GM19328 (cell line): ENCODE measurements at regions not wholly inside any gene's neighbourhood (a gene's known extent, or its start where the extent isn't known, plus 50 kb on each side); places are given as distances from the start of the nearest gene placed in this dataset.
"Not testable (repeated sequence)": the region's sequence is repeated elsewhere in the genome, so short reads cannot be mapped to it uniquely, and the experiment has no call there.

Source experiments
- ATAC-seq: cut with Tn5 transposase; IDR thresholded peaks from one replicate; pipeline ENCODE4 v1.9.1; 2021; ENCODE audit warnings: mild to moderate bottlenecking, moderate library complexity; ENCODE audit not compliant: unreplicated experiment

DNA sequence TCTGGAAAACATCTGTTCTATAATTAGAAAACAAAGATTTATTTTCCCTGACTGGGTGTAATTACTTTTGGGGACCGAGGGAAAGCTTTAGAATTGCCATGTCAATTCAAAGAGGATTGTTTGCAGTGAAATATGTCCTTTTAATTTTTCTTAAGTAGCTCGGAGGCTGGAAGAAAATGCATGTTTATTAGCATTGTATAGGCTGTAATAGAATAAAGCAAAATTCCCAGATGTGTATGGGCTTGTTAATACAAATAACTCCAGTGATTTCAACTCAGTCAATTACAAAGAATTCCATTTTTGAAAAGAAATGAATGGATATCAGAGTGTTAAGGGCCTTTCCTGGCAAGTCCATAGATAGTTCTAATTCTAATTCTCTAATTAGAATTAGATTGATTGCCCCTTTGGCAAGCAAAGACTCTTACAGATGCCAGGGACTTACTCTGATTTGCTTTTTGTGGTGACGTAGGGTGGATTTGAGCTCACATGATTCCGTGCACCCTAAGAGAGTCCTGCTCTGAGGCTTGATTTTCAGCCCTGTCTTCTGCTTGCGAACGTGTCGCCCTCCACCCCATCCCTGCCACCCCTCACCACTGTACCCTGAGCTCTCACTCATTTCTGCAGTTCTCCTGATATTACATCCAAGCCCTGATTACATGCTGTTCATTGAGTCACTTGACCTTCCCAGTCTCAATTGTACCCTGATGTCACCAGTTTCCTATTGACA, 70.0 kb upstream of the FAM20A start:
- no peak for ATAC-seq

DNA sequence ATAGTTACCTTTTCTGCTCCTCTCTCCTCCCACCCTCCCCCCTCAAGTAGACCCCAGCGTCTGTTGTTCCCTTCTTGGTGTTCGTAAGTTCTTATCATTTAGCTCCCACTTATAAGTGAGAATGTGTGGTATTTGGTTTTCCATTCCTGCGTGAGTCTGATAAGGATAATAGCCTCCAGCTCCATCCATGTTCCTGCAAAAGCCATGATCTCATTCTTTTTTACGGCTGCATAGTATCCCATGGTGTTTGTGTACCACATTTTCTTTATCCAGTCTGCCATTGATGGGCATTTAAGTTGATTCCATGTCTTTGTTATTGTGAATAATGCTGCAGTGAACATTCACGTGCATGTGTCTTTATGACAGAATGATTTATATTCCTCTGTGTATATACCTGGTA, 65.3 kb upstream of the FAM20A start:
- ATAC-seq: not testable (repeated sequence)

DNA sequence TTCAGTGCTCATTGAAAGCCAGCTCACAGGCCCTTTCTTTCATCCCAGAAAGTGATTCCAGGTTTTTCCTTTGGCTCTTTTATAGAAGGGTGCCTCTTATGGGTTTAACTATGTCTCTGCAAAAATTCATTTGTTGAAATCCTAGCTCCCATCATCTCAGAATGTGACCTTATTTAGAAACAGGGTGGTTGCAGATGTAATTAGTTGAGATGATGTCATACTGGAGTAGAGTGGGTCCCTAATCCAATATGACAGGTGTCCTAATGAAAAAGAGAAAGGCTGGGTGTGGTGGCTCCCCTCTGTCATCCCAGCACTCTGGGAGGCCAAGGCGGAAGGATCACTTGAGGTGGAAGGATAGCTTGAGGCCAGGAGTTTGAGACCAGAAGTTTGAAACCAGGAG, 64.2 kb upstream of the FAM20A start:
- ATAC-seq: no peak

DNA sequence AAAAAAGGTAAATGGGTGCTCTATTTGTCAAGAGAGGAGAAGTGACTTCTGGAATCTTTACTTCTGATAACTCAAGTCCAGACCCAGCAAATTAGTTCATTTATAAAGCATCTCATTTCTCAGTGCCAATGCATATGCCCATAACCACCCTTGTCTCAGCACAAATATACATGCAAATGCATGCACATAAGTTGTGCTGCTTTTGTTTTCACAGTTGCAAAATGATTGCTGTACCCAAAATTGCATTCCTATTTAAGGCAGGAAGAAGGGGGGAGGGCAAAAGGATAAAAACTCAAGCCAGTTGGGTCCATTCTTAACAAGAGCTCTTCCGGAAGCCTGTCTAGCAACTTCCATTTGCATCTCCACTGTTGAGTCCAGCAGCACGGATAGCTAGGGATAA, 61.3 kb upstream of the FAM20A start:
- ATAC-seq: no peak

DNA sequence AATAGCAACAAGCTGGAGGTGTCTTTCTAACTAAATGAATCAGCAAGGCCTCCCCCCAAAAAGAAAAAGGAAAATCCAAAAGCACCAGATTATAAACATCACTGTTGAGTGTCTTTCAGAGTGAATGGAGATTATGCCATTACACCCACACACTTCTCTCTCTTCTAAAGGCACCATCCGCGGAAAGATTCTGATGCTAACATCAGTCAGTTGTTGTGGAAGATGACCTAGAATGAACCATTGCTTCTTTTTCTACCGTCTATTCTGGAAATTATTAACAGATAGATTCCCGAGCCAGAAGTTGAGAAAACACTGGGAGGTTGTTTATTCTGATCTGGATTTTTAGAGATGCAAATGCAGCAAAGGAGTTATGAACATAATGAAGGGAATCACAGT, 60.9 kb upstream of the FAM20A start:
- no peak for ATAC-seq

DNA sequence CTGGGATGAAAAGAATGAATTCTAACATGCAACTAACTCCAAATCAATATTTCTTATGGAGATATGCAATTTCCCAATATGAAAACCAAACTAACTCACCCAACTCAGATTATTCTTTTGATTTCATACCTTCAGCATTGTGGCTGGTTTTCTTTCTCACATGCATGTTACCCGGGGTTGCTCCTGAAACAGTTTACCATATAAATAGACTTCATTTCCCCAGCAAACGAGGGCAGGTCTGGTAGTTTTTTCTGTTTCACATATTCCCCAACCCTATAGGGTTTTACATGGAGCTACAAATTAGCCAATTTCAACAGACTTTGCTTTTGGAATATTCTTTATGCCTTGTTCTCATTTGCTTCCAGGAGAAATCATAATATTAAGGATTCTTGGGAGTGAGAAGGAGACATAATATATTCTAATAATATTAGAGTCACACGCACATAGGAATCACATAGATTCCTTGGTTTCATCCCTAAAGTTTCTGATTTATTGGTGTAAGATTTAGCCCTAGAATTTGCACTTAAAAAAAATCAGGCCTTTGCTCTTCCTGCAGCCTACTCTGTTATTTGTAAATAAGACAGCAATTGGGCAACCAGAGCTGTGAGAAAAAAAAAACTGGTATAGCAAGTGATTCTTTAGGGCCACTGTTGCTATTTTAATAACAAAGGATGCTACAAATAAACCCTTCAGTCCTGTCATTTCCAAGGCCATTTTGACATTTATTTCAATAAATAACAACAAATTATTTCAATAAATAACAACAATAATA, 60.3 kb upstream of the FAM20A start:
- no peak for ATAC-seq

DNA sequence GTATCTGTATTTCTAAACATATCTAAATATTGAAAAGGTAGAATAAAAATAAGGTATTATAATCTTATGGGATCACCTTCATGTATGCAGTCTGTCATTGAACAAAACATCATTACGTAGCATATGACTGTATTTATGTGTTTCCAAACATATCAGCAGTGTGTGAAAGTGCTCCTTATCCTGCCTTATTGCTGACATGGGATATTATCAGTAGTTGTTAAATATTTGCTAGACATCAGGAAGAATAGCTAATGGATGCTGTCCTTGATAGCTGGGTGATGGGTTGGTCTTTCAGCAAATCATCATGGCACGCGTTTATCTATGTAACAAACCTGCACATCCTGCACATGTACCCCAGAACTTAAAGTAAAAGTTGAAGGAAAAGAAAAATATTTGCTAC, 59.1 kb upstream of the FAM20A start:
- no peak for ATAC-seq

DNA sequence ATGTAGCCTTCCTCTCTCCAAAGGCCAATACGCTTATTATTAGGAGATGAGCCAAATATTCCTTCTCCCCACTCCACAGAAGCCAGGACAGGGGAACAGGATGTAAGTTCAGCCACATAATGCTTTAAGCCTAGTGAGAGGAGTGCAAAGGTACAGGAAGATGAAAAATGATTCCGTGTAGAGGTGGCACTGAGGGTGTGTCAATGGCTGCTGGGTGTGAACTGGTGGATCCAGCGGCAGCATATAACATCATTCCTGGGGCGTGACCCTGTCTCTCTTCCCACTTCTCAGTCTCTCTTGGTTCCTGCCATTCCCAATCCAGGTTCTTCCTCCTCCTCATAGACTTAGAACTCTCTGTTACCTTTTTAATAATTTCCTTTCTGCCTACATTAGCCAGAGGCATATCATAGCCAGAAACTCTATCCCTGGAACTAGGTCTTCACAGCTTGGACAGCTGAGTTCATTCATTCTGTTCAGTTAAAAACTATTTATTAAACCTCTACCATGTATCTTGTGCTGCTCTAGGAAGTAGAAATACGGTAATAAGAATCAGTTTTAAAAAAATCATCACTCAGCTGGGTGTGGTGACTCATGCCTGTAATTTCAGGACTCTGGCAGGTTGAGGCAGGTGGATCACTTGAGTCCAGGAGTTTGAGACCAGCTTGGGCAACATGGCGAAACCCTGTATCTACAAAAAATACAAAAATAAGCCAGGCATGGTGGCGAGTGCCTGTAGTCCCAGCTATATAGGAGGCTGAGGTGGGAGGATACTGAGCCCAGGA, 58.0 kb upstream of the FAM20A start:
- no peak for ATAC-seq

DNA sequence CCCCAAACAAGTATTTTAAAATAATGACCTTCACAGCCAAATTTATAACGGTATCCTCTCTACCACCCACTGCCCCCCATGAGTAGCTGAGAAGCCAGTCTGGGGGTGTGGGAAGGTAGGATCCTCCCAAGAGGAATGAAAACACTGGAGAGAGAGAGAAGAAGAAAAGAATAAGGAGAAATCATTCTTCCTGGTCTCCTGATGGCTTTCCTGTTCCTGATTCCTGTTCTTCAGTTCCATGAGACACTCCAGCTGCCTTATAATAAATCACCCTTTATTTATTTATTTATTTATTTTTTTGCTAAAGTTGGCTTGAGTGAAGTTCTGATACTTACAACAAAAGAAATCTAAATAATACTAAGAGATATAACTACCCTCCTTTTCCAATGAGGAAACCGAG, 56.4 kb upstream of the FAM20A start:
- no peak for ATAC-seq

DNA sequence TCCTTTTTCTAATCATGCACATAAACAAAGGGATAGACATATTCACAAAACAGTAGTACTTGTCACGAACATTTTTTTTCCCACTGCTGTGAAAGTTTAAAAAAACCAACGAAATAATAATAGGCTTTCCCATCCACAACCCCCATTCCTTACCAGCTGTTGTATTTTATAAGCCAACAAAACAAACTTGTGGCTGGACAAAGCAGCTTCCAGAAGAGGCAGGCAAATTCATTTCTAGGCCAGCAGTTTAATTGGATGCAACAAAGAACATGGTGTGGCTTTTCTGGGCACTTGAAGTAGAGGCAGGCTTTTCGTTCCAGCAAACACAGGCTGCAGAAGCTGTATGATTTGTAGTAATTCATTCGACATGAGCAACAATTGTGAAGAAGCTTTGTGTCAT, 56.0 kb upstream of the FAM20A start:
- ATAC-seq: no peak

DNA sequence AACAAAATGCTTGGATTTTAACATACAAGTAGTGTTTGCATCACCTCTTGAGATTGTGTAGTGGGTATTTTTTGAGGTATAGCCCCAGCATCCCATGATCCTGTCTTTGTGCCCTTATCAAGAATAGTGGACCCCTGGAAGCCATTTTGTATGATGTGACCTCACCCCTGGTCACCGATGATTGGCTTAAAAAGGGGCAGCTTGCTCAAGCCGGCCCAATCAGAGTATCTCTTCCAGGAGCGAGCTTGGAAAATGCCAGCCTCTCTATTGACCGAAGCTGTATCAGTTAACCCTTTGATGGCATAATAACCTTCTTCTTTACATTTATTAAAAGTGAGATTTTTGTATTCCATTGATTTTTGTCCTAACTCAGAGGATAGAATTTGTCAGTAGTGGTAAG, 55.5 kb upstream of the FAM20A start:
- ATAC-seq: no peak
